ENCODE measurements at regions not wholly inside any gene's neighbourhood (a gene's known extent, or its start where the extent isn't known, plus 50 kb on each side); places are given as distances from the start of the nearest gene placed in this dataset.

DNA sequence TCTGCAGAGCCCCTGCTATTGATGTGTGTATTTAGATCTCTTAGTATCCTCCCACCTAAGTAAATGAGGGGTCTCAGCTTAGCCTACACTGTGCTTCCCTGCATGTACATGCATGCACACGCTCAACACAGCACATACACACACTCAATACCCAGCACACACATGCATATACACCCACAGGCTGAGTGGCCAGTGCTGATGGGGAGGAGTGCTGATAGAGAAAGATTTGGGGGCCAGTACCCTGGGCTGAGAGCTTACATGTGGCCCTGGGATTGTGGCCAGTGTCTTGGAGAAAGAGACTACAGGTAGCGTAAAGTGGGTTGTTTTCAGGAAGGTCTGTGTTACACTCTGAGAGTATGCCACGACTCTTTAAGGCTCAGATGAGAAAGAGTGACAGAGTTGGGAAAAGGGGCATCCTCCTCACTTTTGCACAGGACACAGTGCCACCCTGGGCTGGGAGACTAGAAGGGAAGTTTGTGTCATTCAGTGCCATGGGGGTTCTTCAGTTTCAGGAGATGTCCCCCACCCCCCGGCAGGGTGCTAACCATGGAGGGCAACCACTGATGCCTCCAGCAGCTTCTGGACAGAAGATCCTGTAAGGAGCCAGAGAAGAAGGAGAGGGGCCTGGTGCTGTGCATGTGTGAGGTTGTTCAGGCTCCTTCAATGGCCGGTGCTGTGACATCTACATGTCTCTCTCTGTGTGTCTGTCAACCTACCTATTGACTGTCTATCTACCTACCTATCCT, 166.8 kb downstream of the RHOU start:
- TF ChIP-seq RAD21 (CRISPR knock-in tag; IDR thresholded peaks at IDR 0.05) = no peak
- no peak for TF ChIP-seq MIER2 (CRISPR knock-in tag; IDR thresholded peaks at IDR 0.05)
- no peak for TF ChIP-seq SMARCE1 (IDR thresholded peaks at IDR 0.05; ENCODE audit: borderline replicate concordance)
- no peak for TF ChIP-seq ZNF121 (CRISPR knock-in tag; IDR thresholded peaks at IDR 0.05)
- no peak for TF ChIP-seq POLR2AphosphoS5 (IDR thresholded peaks at IDR 0.05; ENCODE audit: low read depth, low read length)
- TF ChIP-seq GZF1 (CRISPR knock-in tag; IDR thresholded peaks at IDR 0.05) = no peak
- TF ChIP-seq, protein P1, sequence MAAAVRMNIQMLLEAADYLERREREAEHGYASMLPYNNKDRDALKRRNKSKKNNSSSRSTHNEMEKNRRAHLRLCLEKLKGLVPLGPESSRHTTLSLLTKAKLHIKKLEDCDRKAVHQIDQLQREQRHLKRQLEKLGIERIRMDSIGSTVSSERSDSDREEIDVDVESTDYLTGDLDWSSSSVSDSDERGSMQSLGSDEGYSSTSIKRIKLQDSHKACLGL (CRISPR knock-in tag; IDR thresholded peaks at IDR 0.05) = no peak
- no peak for TF ChIP-seq ZNF792 (CRISPR knock-in tag; IDR thresholded peaks at IDR 0.05)
- no peak for TF ChIP-seq TBL1XR1 (IDR thresholded peaks at IDR 0.05; ENCODE audit: borderline replicate concordance, low read length, partially characterized antibody)

Measured in HepG2 (cell line).